H9 (cell line): ENCODE measurements at regions not wholly inside any gene's neighbourhood (a gene's known extent, or its start where the extent isn't known, plus 50 kb on each side); places are given as distances from the start of the nearest gene placed in this dataset.

Experiments
- DNase-seq: peaks from one replicate; pipeline ENCODE4 v3.0.0-alpha.2; 2017
- H2AFZ ChIP-seq: one replicate; pipeline ENCODE4 v1.6.1; 2013; ENCODE audit warnings: mild to moderate bottlenecking, low read length, control low read depth, moderate library complexity
- H2AK5ac ChIP-seq: 2 replicates; pipeline ENCODE4 v1.6.1; 2013; ENCODE audit warnings: low read length, control low read depth, mixed read lengths; ENCODE audit not compliant: insufficient read length
- H2BK120ac ChIP-seq: one replicate; pipeline ENCODE4 v1.6.1; 2013; ENCODE audit warnings: low read depth, mild to moderate bottlenecking, low read length, control low read depth, inconsistent platforms; ENCODE audit not compliant: poor library complexity, severe bottlenecking
- H2BK12ac ChIP-seq: 2 replicates; pipeline ENCODE4 v1.6.1; 2013; ENCODE audit warnings: low read length, control low read depth, mixed read lengths, low read depth; ENCODE audit not compliant: insufficient read length
- H2BK15ac ChIP-seq: 2 replicates; pipeline ENCODE4 v1.6.1; 2013; ENCODE audit warnings: low read depth, low read length, control low read depth
- H2BK20ac ChIP-seq: one replicate; pipeline ENCODE4 v1.6.1; 2013; ENCODE audit warnings: low read depth, mild to moderate bottlenecking, low read length, control low read depth, inconsistent platforms; ENCODE audit not compliant: poor library complexity, severe bottlenecking
- H2BK5ac ChIP-seq: 2 replicates; pipeline ENCODE4 v1.6.1; 2013; ENCODE audit warnings: low read length, control low read depth, mixed read lengths; ENCODE audit not compliant: insufficient read length
- H3K14ac ChIP-seq: 2 replicates; pipeline ENCODE4 v1.6.1; 2013; ENCODE audit warnings: low read length, control low read depth; ENCODE audit not compliant: insufficient read depth
- H3K18ac ChIP-seq: 2 replicates; pipeline ENCODE4 v1.6.1; 2013; ENCODE audit warnings: low read depth, mild to moderate bottlenecking, mixed read lengths, low read length, control low read depth; ENCODE audit not compliant: insufficient read length
- H3K23ac ChIP-seq: 2 replicates; pipeline ENCODE4 v1.6.1; 2013; ENCODE audit warnings: low read length, control low read depth, mixed read lengths, low read depth; ENCODE audit not compliant: insufficient read length
- H3K23me2 ChIP-seq: 2 replicates; pipeline ENCODE4 v1.6.1; 2013; ENCODE audit warnings: low read depth, mild to moderate bottlenecking, mixed read lengths, low read length, control low read depth; ENCODE audit not compliant: insufficient read length, poor library complexity, severe bottlenecking
- H3K27ac ChIP-seq: 2 replicates; pipeline ENCODE4 v1.5.1; 2013; ENCODE audit warnings: low read length, control low read depth, mixed read lengths, low read depth; ENCODE audit not compliant: insufficient read length
- H3K27me3 ChIP-seq: 2 replicates; pipeline ENCODE4 v1.6.1; 2013; ENCODE audit warnings: low read length, control low read depth, inconsistent platforms; ENCODE audit not compliant: insufficient read depth
- H3K4ac ChIP-seq: 2 replicates; pipeline ENCODE4 v1.6.1; 2013; ENCODE audit warnings: low read depth, mild to moderate bottlenecking, control low read depth, inconsistent platforms, low read length, moderate library complexity
- H3K4me1 ChIP-seq: 2 replicates; pipeline ENCODE4 v1.6.1; 2013; ENCODE audit warnings: low read length, control low read depth, inconsistent platforms; ENCODE audit not compliant: insufficient read depth
- H3K4me2 ChIP-seq: 2 replicates; pipeline ENCODE4 v1.6.1; 2013; ENCODE audit warnings: low read length, control low read depth, mixed read lengths; ENCODE audit not compliant: insufficient read length, insufficient read depth
- H3K56ac ChIP-seq: 2 replicates; pipeline ENCODE4 v1.6.1; 2013; ENCODE audit warnings: low read depth, mild to moderate bottlenecking, mixed read lengths, low read length, control low read depth; ENCODE audit not compliant: insufficient read length
- H3K79me1 ChIP-seq: 2 replicates; pipeline ENCODE4 v1.6.1; 2013; ENCODE audit warnings: low read depth, mild to moderate bottlenecking, moderate library complexity, low read length, control low read depth, inconsistent platforms; ENCODE audit not compliant: insufficient read depth, poor library complexity, severe bottlenecking
- H3K79me2 ChIP-seq: 2 replicates; pipeline ENCODE4 v1.6.1; 2013; ENCODE audit warnings: low read length, control low read depth, inconsistent platforms; ENCODE audit not compliant: insufficient read depth
- H3K9ac ChIP-seq: 2 replicates; pipeline ENCODE4 v1.6.1; 2013; ENCODE audit warnings: low read length, control low read depth, mixed read lengths; ENCODE audit not compliant: insufficient read length; ENCODE audit errors: extremely low read depth
- H3K9me3 ChIP-seq: one replicate; pipeline ENCODE4 v1.6.1; 2013; ENCODE audit warnings: low read depth, low read length, inconsistent platforms; ENCODE audit not compliant: control insufficient read depth
- H3T11ph ChIP-seq: one replicate; pipeline ENCODE4 v1.6.1; 2013; ENCODE audit warnings: mild to moderate bottlenecking, low read length, control low read depth, inconsistent platforms
- H4K20me1 ChIP-seq: one replicate; pipeline ENCODE4 v1.6.1; 2013; ENCODE audit not compliant: control insufficient read depth, insufficient read length, insufficient read depth
- H4K5ac ChIP-seq: 2 replicates; pipeline ENCODE4 v1.6.1; 2013; ENCODE audit warnings: low read depth, mild to moderate bottlenecking, mixed read lengths, low read length, control low read depth; ENCODE audit not compliant: insufficient read length
- H4K8ac ChIP-seq: replicated peaks from 2 replicates; pipeline ENCODE4 v1.6.1; 2013; ENCODE audit warnings: low read length, control low read depth, mixed read lengths, low read depth; ENCODE audit not compliant: insufficient read length
- H4K91ac ChIP-seq: 2 replicates; pipeline ENCODE4 v1.6.1; 2013; ENCODE audit warnings: low read depth, mild to moderate bottlenecking, moderate library complexity, mixed read lengths, low read length, control low read depth; ENCODE audit not compliant: insufficient read length
- H3K27ac Mint-ChIP-seq, 3 experiments: 2 replicates in 2 of 3; 3 replicates in 1 of 3; pipeline ENCODE4 v1.8.0; 2020 to 2021; ENCODE audit warnings: mixed read lengths in 3 of 3, mild to moderate bottlenecking in 1 of 3, moderate library complexity in 1 of 3
- H3K27me3 Mint-ChIP-seq: 2 replicates; pipeline ENCODE4 v1.8.0; 2021; ENCODE audit warnings: low read depth, mild to moderate bottlenecking, moderate library complexity, mixed read lengths
- H3K36me3 Mint-ChIP-seq, 3 experiments: 2 replicates in 2 of 3; 3 replicates in 1 of 3; pipeline ENCODE4 v1.8.0; 2020 to 2021; ENCODE audit warnings: low read depth in 3 of 3, mixed read lengths in 3 of 3; ENCODE audit not compliant: insufficient read depth in 1 of 3
- H3K4me1 Mint-ChIP-seq, 2 experiments: 2 replicates each; pipeline ENCODE4 v1.8.0; 2020; ENCODE audit warnings: mixed read lengths in 2 of 2
- H3K4me3 Mint-ChIP-seq, 2 experiments: 2 replicates in 1 of 2; 3 replicates in 1 of 2; pipeline ENCODE4 v1.8.0; 2020 to 2021; ENCODE audit warnings: mild to moderate bottlenecking in 2 of 2, mixed read lengths in 2 of 2, moderate library complexity in 1 of 2
- H3K9me3 Mint-ChIP-seq, 2 experiments: 2 replicates in 1 of 2; 3 replicates in 1 of 2; pipeline ENCODE4 v1.8.0; 2020; ENCODE audit warnings: mild to moderate bottlenecking in 2 of 2, mixed read lengths in 2 of 2, moderate library complexity in 1 of 2
- CTCF ChIP-seq: fragments of 200-600 bp; sonication (generic); conservative IDR thresholded peaks from 3 replicates; pipeline ENCODE4 v1.8.0; 2021; ENCODE audit warnings: antibody characterized with exemption, mild to moderate bottlenecking

- H3K4me2 ChIP-seq: no peak overlapping the region
These were observed 124.7 kb upstream of the LNX1 start for GRCh38 chr4:53716011-53716410.

More at GRCh38 chr4:53716011-53716410, 124.7 kb upstream of the LNX1 start:
- no peak overlapping the region for H4K5ac ChIP-seq
- no peak overlapping the region for H3K23ac ChIP-seq
- H3K9ac ChIP-seq: no peak overlapping the region
- no peaks in the 10 kb centered on the region for H3K27me3 ChIP-seq
- H3K14ac ChIP-seq: no peak overlapping the region
- H3K4me1 Mint-ChIP-seq: peaks cover 0 to 3% of the 10 kb centered on the region in 2 experiments; a peak in 2 of 4 replicates
- no peak overlapping the region for H2BK12ac ChIP-seq
- H2BK15ac ChIP-seq: no peak overlapping the region
- H2BK20ac ChIP-seq: no peak overlapping the region
- H3T11ph ChIP-seq: no peak overlapping the region
- H3K36me3 Mint-ChIP-seq: no peaks in the 10 kb centered on the region
- no peaks in the 10 kb centered on the region for H3K23me2 ChIP-seq
- DNase-seq: no peak
- no peaks in the 10 kb centered on the region for H3K9me3 ChIP-seq
- no peak overlapping the region for H3K18ac ChIP-seq
- H3K4ac ChIP-seq: no peak overlapping the region
- no peak overlapping the region for H2BK5ac ChIP-seq
- no peaks in the 10 kb centered on the region; the same call in 1 of the 2 replicates for H3K27me3 Mint-ChIP-seq
- no peaks in the 10 kb centered on the region for H3K4me1 ChIP-seq
- H2BK120ac ChIP-seq: no peak overlapping the region
- no peak overlapping the region for H2AK5ac ChIP-seq
- no peak overlapping the region for H3K4me3 Mint-ChIP-seq
- no peak overlapping the region for H3K27ac ChIP-seq
- no peak overlapping the region for H3K27ac Mint-ChIP-seq
- H3K56ac ChIP-seq: no peak overlapping the region
- H4K20me1 ChIP-seq: no peaks in the 10 kb centered on the region
- TF ChIP-seq CTCF: no peak
- no peak overlapping the region for H4K8ac ChIP-seq
- H4K91ac ChIP-seq: no peak overlapping the region
- no peak overlapping the region for H2AFZ ChIP-seq
- no peaks in the 10 kb centered on the region for H3K9me3 Mint-ChIP-seq
- no peaks in the 10 kb centered on the region for H3K79me2 ChIP-seq
- no peaks in the 10 kb centered on the region for H3K79me1 ChIP-seq
